Right lobe of liver (tissue), 6 donors: ENCODE measurements at regions not wholly inside any gene's neighbourhood (a gene's known extent, or its start where the extent isn't known, plus 50 kb on each side); places are given as distances from the start of the nearest gene placed in this dataset.

Experiments used
- ATAC-seq, 4 donors: fragments of 200-7000 bp; cut with Tn5 transposase; one replicate each; pipeline ENCODE4 v1.9.1; 2020; ENCODE audit warnings: mild to moderate bottlenecking in 4 of 4, moderate library complexity in 4 of 4
- DNase-seq, 3 donors: peaks; one replicate each; pipeline ENCODE4 v3.0.0-alpha.2; 2020
- H3K27ac ChIP-seq, 3 donors: fragments of 200-600 bp; one replicate each; pipeline ENCODE4 v1.8.0; 2022
- H3K27me3 ChIP-seq, 2 donors: fragments of 200-600 bp; one replicate each; pipeline ENCODE4 v1.8.0; 2022
- H3K36me3 ChIP-seq, 4 donors: fragments of 200-600 bp; sonication (generic) in 1 of 4; one replicate each; pipeline versions ENCODE4 v1.5.1 to v1.8.0; 2017 to 2022; ENCODE audit warnings: control low read depth in 1 of 4
- H3K4me1 ChIP-seq, 4 donors: fragments of 200-600 bp; sonication (generic) in 1 of 4; one replicate each; pipeline versions ENCODE4 v1.5.1 to v1.8.0; 2017 to 2022; ENCODE audit warnings: control low read depth in 1 of 4
- H3K4me3 ChIP-seq, 3 donors: fragments of 200-600 bp; one replicate each; pipeline ENCODE4 v1.8.0; 2022
- H3K9me3 ChIP-seq, 4 donors: fragments of 200-600 bp; sonication (generic) in 1 of 4; one replicate each; pipeline versions ENCODE4 v1.5.1 to v1.8.0; 2017 to 2022; ENCODE audit warnings: control low read depth in 1 of 4
- POLR2A ChIP-seq: fragments of 450-650 bp; IDR thresholded peaks from one replicate; pipeline ENCODE4 v1.6.1; 2017; ENCODE audit warnings: antibody characterized with exemption, mild to moderate bottlenecking
- WGBS: methylation state at CpG from one replicate; pipeline ENCODE4 v1.1.6; 2018; ENCODE audit warnings: low coverage, low lambda C conversion rate; ENCODE audit not compliant: insufficient coverage; ENCODE audit errors: missing lambda C conversion rate; 5-methylcytosine and 5-hydroxymethylcytosine counted together
- intact Hi-C, 2 donors: fragments of 100-400 bp; cut with DNase I; formaldehyde crosslinking; loops; one replicate each; pipeline versions ENCODE4 v1.11.2 to v1.14.1; 2022
- TF ChIP-seq, protein P1 (sequence below), 4 donors: fragments of 200-600 bp in 3 of 4; fragments of 450-650 bp in 1 of 4; IDR thresholded peaks; one replicate each; pipeline versions ENCODE4 v1.5.1 to v1.8.0; 2016 to 2022; ENCODE audit warnings: antibody characterized with exemption in 4 of 4, mild to moderate bottlenecking in 2 of 4
- donor health status: DM: no; HTN: yes; CAD: no.
- donor health status: DM: no; HTN: no; CAD: no.
- donor health status: DM: no; HTN: no; CAD: no.
- donor health status: DM: no; HTN: yes; CAD: no.
- donor health status: DM: no; HTN: yes; CAD: no.

GRCh38 chr3:170780471-170780870, 89.5 kb downstream of the RPL22L1 start:
- Histone ChIP-seq H3K36me3 (no peaks in the 10 kb centered on the region), H3K4me3 (no peak overlapping the region), H3K9me3 (no peaks in the 10 kb centered on the region), H3K27me3 (no peaks in the 10 kb centered on the region), H3K27ac (peak overlapping the region in 2 of 3 donors; percentile 7 to 44), H3K4me1 (peaks cover 0 to 26% (median 4%) of the 10 kb centered on the region in 4 donors)
- TF ChIP-seq POLR2A: no peak
- TF ChIP-seq, protein P1, sequence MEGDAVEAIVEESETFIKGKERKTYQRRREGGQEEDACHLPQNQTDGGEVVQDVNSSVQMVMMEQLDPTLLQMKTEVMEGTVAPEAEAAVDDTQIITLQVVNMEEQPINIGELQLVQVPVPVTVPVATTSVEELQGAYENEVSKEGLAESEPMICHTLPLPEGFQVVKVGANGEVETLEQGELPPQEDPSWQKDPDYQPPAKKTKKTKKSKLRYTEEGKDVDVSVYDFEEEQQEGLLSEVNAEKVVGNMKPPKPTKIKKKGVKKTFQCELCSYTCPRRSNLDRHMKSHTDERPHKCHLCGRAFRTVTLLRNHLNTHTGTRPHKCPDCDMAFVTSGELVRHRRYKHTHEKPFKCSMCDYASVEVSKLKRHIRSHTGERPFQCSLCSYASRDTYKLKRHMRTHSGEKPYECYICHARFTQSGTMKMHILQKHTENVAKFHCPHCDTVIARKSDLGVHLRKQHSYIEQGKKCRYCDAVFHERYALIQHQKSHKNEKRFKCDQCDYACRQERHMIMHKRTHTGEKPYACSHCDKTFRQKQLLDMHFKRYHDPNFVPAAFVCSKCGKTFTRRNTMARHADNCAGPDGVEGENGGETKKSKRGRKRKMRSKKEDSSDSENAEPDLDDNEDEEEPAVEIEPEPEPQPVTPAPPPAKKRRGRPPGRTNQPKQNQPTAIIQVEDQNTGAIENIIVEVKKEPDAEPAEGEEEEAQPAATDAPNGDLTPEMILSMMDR (IDR thresholded peaks at IDR 0.05): no peak
- intact Hi-C loops: no loop called here
- 57% methylated on average over 1 of the region's 1 CpG for WGBS
- no peak for DNase-seq
- ATAC-seq: no peak

DNA sequence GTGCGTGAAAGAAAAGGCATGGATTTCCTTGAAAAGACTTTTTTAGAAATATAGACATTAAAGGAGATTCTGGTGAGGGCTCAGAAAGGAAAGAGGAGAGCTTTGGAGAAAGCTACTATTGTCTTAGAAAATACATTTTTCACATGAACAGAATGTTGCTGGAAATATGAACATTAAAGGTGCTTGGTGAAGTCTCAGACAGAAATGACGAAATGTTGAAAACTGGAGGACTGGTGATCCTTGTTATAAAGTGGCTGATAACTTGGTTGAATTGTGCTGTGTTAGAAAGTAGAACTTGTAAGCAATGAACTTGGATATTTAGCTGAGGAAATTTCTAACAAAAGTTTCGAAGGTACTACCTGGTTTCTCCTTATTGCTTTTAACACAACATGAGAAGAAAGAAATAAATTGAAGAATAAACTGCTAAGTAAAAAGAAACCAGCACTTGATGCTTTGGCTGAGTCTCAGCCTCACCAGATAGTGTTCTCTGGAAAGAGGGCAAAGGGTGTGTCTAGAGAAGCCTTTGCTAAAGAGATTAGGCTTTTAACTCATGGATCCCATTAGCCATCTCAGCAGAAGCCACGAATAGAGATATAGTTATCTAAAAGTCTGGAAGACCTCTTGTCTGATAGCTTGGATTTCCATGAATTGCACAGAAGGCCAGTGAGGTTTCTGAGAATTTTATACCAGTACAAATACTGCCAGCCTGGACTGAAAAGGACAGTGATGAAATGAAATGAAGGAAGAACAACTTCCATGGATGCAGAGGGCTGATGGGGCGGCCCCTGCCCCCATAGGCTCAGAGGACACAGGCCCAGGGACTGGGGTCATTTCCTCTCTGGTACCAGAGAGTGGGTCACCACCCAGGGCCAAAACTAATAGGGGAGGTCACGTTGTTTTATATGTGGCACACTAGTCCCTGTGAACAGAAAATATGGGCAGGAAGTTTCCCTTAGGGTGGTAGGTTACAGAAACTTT, 91.5 kb downstream of the RPL22L1 start:
- intact Hi-C loops: no loop called here
- 87% methylated on average over 5 of the region's 6 CpGs for WGBS
- no peak for ATAC-seq

GRCh38 chr3:170777564-170777926, 92.5 kb downstream of the RPL22L1 start:
- no peak for TF ChIP-seq POLR2A
- TF ChIP-seq, protein P1 (IDR thresholded peaks at IDR 0.05): no peak
- no peak for ATAC-seq
- no peaks in the 10 kb centered on the region for H3K27me3 ChIP-seq
- no peak for DNase-seq
- H3K4me3 ChIP-seq: no peak overlapping the region
- no peaks in the 10 kb centered on the region for H3K9me3 ChIP-seq
- peaks cover 0 to 16% (median 3%) of the 10 kb centered on the region in 4 donors for H3K4me1 ChIP-seq
- no peaks in the 10 kb centered on the region for H3K36me3 ChIP-seq
- H3K27ac ChIP-seq: no peak overlapping the region
- intact Hi-C loops: no loop called here

More for the DNA sequence above, 91.5 kb downstream of the RPL22L1 start:
- Histone ChIP-seq H3K4me3 (no peak overlapping the region), H3K27ac (no peak overlapping the region), H3K4me1 (peaks cover 0 to 16% (median 3%) of the 10 kb centered on the region in 4 donors), H3K36me3 (no peaks in the 10 kb centered on the region), H3K9me3 (no peaks in the 10 kb centered on the region), H3K27me3 (no peaks in the 10 kb centered on the region)
- DNase-seq: no peak
- TF ChIP-seq POLR2A: no peak
- TF ChIP-seq, protein P1 (IDR thresholded peaks at IDR 0.05): no peak

GRCh38 chr3:170776887-170777563, 93.0 kb downstream of the RPL22L1 start:
- TF ChIP-seq, protein P1 (IDR thresholded peaks at IDR 0.05): no peak
- no peak for TF ChIP-seq POLR2A
- Histone ChIP-seq H3K27ac (no peak overlapping the region), H3K36me3 (no peaks in the 10 kb centered on the region), H3K9me3 (no peaks in the 10 kb centered on the region), H3K4me3 (no peak overlapping the region), H3K4me1 (peaks cover 0 to 16% (median 3%) of the 10 kb centered on the region in 4 donors), H3K27me3 (no peaks in the 10 kb centered on the region)
- no peak for ATAC-seq
- no peak for DNase-seq
- intact Hi-C loops: no loop called here
- 82% methylated on average over 2 of the region's 5 CpGs for WGBS
